WTC11 (cell line): ENCODE measurements at regions not wholly inside any gene's neighbourhood (a gene's known extent, or its start where the extent isn't known, plus 50 kb on each side); places are given as distances from the start of the nearest gene placed in this dataset.

Source experiments
- ATAC-seq: fragments of 200-7000 bp; cut with Tn5 transposase; 2 replicates; pipeline ENCODE4 v1.10.0; 2021; ENCODE audit warnings: mild to moderate bottlenecking, moderate library complexity
- CTCF ChIA-PET: fragments of 300-600 bp; sonication (Branson Sonifier 250); formaldehyde crosslinking; loops from one replicate; lab custom pipeline; 2021; ENCODE audit warnings: antibody characterized with exemption; lab: Charles Lee
- POLR2A ChIA-PET: fragments of 350-600 bp; sonication (Branson Sonifier 250); formaldehyde crosslinking; loops from one replicate; lab custom pipeline; 2021; ENCODE audit warnings: antibody characterized with exemption; lab: Charles Lee
- DNase-seq: peaks from one replicate; pipeline ENCODE4 v3.0.0; 2021; ENCODE audit warnings: low spot score
- H3K27ac Mint-ChIP-seq: 2 replicates; pipeline ENCODE4 v1.8.0; 2021; ENCODE audit warnings: mixed read lengths
- H3K27me3 Mint-ChIP-seq: 2 replicates; pipeline ENCODE4 v1.8.0; 2021; ENCODE audit warnings: low read depth, mild to moderate bottlenecking, moderate library complexity, mixed read lengths
- H3K36me3 Mint-ChIP-seq: 2 replicates; pipeline ENCODE4 v1.8.0; 2021; ENCODE audit warnings: mixed read lengths
- H3K4me1 Mint-ChIP-seq: 2 replicates; pipeline ENCODE4 v1.8.0; 2022; ENCODE audit warnings: mixed read lengths
- H3K4me3 Mint-ChIP-seq: 2 replicates; pipeline ENCODE4 v1.8.0; 2021; ENCODE audit warnings: mild to moderate bottlenecking, moderate library complexity, mixed read lengths
- H3K9me3 Mint-ChIP-seq: 2 replicates; pipeline ENCODE4 v1.8.0; 2021; ENCODE audit warnings: mixed read lengths
- EMX1 ChIP-seq: fragments of 250-450 bp; sonication (Bioruptor Pico); IDR thresholded peaks from 2 replicates; pipeline ENCODE4 v1.8.0; 2021; ENCODE audit warnings: mild to moderate bottlenecking
- FOXJ3 ChIP-seq: sonication (generic); formaldehyde crosslinking; IDR thresholded peaks from 2 replicates; pipeline ENCODE4 v1.9.0; 2021; ENCODE audit warnings: missing genetic modification reagents, mild to moderate bottlenecking, borderline replicate concordance
- GRHL2 ChIP-seq: fragments of 250-450 bp; sonication (Bioruptor Pico); IDR thresholded peaks from 2 replicates; pipeline ENCODE4 v1.8.0; 2022; ENCODE audit warnings: mild to moderate bottlenecking, moderate library complexity; ENCODE audit not compliant: insufficient replicate concordance, severe bottlenecking
- HMGA2 ChIP-seq: fragments of 250-450 bp; sonication (Bioruptor Pico); IDR thresholded peaks from 2 replicates; pipeline ENCODE4 v1.4.0; 2021; ENCODE audit warnings: mild to moderate bottlenecking, moderate library complexity
- JAZF1 ChIP-seq: fragments of 250-450 bp; sonication (Bioruptor Pico); IDR thresholded peaks from 2 replicates; pipeline ENCODE4 v1.9.0; 2021; ENCODE audit warnings: moderate library complexity, mild to moderate bottlenecking, inconsistent platforms
- KAT7 ChIP-seq: sonication (generic); formaldehyde crosslinking; IDR thresholded peaks from 2 replicates; pipeline ENCODE4 v1.8.1; 2023; ENCODE audit warnings: missing genetic modification reagents, mild to moderate bottlenecking, borderline replicate concordance
- SMAD3 ChIP-seq: sonication (generic); formaldehyde crosslinking; IDR thresholded peaks from 2 replicates; pipeline ENCODE4 v1.8.0; 2022; ENCODE audit warnings: missing genetic modification reagents, mild to moderate bottlenecking, borderline replicate concordance
- TEAD1 ChIP-seq: sonication (generic); formaldehyde crosslinking; IDR thresholded peaks from 2 replicates; pipeline ENCODE4 v1.8.0; 2022; ENCODE audit warnings: mild to moderate bottlenecking, missing genetic modification reagents
- ZNF138 ChIP-seq: sonication (generic); formaldehyde crosslinking; conservative IDR thresholded peaks from 2 replicates; pipeline ENCODE4 v1.8.1; 2022; ENCODE audit warnings: mild to moderate bottlenecking, moderate library complexity, missing genetic modification reagents
- ZNF317 ChIP-seq: sonication (generic); formaldehyde crosslinking; IDR thresholded peaks from 2 replicates; pipeline ENCODE4 v1.8.1; 2023; ENCODE audit warnings: low read depth, mild to moderate bottlenecking, moderate library complexity, missing genetic modification reagents, borderline replicate concordance
- ZNF423 ChIP-seq: fragments of 250-450 bp; sonication (Bioruptor Pico); IDR thresholded peaks from 2 replicates; pipeline ENCODE4 v2.1.2; 2022; ENCODE audit warnings: mild to moderate bottlenecking, moderate library complexity
- TF ChIP-seq, protein P1 (sequence below): sonication (generic); formaldehyde crosslinking; IDR thresholded peaks from 2 replicates; pipeline ENCODE4 v1.8.1; 2022; ENCODE audit warnings: low read depth, missing genetic modification reagents, borderline replicate concordance
- TF ChIP-seq, protein P2 (sequence below): fragments of 200-600 bp; IDR thresholded peaks from 2 replicates; pipeline ENCODE4 v1.8.0; 2022; ENCODE audit warnings: antibody characterized with exemption
- TF ChIP-seq, protein P3 (sequence below): sonication (generic); formaldehyde crosslinking; IDR thresholded peaks from 2 replicates; pipeline ENCODE4 v1.8.1; 2022; ENCODE audit warnings: mild to moderate bottlenecking, moderate library complexity, missing genetic modification reagents
- TF ChIP-seq, protein P4 (sequence below): fragments of 250-450 bp; sonication (Bioruptor Pico); IDR thresholded peaks from 2 replicates; pipeline ENCODE4 v2.1.2; 2022; ENCODE audit warnings: mild to moderate bottlenecking, moderate library complexity
- TF ChIP-seq, protein P5 (sequence below): sonication (generic); formaldehyde crosslinking; IDR thresholded peaks from 2 replicates; pipeline ENCODE4 v1.8.1; 2022; ENCODE audit warnings: missing genetic modification reagents, borderline replicate concordance
- TF ChIP-seq, protein P6 (sequence below): sonication (generic); formaldehyde crosslinking; IDR thresholded peaks from 2 replicates; pipeline ENCODE4 v1.8.0; 2023; ENCODE audit warnings: missing genetic modification reagents, mild to moderate bottlenecking, borderline replicate concordance
- TF ChIP-seq, protein P7 (sequence below): sonication (generic); formaldehyde crosslinking; conservative IDR thresholded peaks from 2 replicates; pipeline ENCODE4 v1.8.1; 2022; ENCODE audit warnings: mild to moderate bottlenecking, missing genetic modification reagents
- TF ChIP-seq, protein P8 (sequence below): fragments of 250-450 bp; sonication (Bioruptor Pico); IDR thresholded peaks from 2 replicates; pipeline ENCODE4 v1.9.0; 2021; ENCODE audit warnings: mild to moderate bottlenecking
- TF ChIP-seq, protein P9 (sequence below): sonication (generic); formaldehyde crosslinking; IDR thresholded peaks from 2 replicates; pipeline ENCODE4 v1.8.1; 2023; ENCODE audit warnings: mild to moderate bottlenecking, missing genetic modification reagents, moderate library complexity

DNA sequence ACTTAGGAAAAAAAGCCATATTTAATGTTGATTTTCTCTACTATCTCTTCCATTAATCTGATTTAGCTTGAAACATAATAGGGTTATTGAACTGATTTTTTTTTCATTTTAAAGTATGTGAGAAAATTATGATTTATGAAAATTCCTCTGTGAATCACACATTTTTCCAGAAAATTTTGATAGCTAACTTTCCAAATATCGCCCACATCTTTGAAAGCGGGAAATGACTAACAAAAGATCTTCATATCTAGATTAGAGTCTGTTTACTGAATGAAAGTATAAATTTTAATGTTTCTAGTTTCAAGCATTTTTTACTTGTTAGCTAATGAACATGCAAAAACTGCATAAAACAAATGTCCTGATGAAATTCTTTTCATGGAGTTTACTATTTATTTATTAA is 97.4 kb downstream of the POSTN start:
- ATAC-seq: no peak
- H3K9me3 Mint-ChIP-seq: no peaks in the 10 kb centered on the region
- ChIA-PET POLR2A (no interaction called here), CTCF (no interaction called here)
- no peak for DNase-seq
- no peaks in the 10 kb centered on the region for H3K36me3 Mint-ChIP-seq
- H3K27me3 Mint-ChIP-seq: no peaks in the 10 kb centered on the region
- TF ChIP-seq TEAD1 (CRISPR knock-in tag): no peak
- TF ChIP-seq, protein P1, sequence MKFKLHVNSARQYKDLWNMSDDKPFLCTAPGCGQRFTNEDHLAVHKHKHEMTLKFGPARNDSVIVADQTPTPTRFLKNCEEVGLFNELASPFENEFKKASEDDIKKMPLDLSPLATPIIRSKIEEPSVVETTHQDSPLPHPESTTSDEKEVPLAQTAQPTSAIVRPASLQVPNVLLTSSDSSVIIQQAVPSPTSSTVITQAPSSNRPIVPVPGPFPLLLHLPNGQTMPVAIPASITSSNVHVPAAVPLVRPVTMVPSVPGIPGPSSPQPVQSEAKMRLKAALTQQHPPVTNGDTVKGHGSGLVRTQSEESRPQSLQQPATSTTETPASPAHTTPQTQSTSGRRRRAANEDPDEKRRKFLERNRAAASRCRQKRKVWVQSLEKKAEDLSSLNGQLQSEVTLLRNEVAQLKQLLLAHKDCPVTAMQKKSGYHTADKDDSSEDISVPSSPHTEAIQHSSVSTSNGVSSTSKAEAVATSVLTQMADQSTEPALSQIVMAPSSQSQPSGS (CRISPR knock-in tag): no peak
- TF ChIP-seq FOXJ3 (CRISPR knock-in tag): no peak
- TF ChIP-seq, protein P2, sequence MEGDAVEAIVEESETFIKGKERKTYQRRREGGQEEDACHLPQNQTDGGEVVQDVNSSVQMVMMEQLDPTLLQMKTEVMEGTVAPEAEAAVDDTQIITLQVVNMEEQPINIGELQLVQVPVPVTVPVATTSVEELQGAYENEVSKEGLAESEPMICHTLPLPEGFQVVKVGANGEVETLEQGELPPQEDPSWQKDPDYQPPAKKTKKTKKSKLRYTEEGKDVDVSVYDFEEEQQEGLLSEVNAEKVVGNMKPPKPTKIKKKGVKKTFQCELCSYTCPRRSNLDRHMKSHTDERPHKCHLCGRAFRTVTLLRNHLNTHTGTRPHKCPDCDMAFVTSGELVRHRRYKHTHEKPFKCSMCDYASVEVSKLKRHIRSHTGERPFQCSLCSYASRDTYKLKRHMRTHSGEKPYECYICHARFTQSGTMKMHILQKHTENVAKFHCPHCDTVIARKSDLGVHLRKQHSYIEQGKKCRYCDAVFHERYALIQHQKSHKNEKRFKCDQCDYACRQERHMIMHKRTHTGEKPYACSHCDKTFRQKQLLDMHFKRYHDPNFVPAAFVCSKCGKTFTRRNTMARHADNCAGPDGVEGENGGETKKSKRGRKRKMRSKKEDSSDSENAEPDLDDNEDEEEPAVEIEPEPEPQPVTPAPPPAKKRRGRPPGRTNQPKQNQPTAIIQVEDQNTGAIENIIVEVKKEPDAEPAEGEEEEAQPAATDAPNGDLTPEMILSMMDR: no peak
- TF ChIP-seq, protein P3, sequence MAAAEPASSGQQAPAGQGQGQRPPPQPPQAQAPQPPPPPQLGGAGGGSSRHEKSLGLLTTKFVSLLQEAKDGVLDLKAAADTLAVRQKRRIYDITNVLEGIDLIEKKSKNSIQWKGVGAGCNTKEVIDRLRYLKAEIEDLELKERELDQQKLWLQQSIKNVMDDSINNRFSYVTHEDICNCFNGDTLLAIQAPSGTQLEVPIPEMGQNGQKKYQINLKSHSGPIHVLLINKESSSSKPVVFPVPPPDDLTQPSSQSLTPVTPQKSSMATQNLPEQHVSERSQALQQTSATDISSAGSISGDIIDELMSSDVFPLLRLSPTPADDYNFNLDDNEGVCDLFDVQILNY (CRISPR knock-in tag): no peak
- H3K4me1 Mint-ChIP-seq: no peaks in the 10 kb centered on the region
- no peak overlapping the region for H3K27ac Mint-ChIP-seq
- no peak overlapping the region for H3K4me3 Mint-ChIP-seq

DNA sequence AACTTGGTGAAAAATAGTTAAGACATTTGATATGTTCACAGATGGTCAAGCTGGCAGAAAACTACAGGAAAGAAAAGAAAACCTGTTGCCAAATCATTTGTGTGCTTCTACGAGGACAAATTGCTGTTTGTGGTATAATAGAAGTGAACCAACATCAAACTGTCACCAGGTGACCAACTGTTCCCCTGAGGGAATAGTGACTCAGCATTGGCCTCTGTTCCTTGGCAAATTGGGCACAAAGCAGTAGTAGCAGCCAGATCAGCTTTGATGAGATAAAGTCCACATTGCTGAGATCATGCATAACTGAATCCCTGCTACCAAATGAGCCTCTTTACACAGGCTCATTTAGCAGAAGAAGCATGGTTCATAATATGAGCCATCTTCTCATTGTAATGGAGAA is 103.5 kb downstream of the POSTN start:
- ChIA-PET CTCF (no interaction called here), POLR2A (no interaction called here)
- Mint-ChIP-seq H3K4me3 (no peak overlapping the region), H3K36me3 (no peaks in the 10 kb centered on the region), H3K9me3 (no peaks in the 10 kb centered on the region), H3K27me3 (no peaks in the 10 kb centered on the region), H3K4me1 (no peaks in the 10 kb centered on the region), H3K27ac (no peak overlapping the region)
- no peak for DNase-seq
- ATAC-seq: no peak
- TF ChIP-seq EMX1 (no peak), JAZF1 (CRISPR knock-in tag) (no peak), KAT7 (no peak), HMGA2 (CRISPR knock-in tag) (no peak), ZNF317 (CRISPR knock-in tag) (no peak), SMAD3 (no peak), GRHL2 (CRISPR knock-in tag) (no peak), ZNF423 (CRISPR knock-in tag) (no peak), TEAD1 (CRISPR knock-in tag) (no peak), ZNF138 (CRISPR knock-in tag) (no peak)
- TF ChIP-seq, protein P4, sequence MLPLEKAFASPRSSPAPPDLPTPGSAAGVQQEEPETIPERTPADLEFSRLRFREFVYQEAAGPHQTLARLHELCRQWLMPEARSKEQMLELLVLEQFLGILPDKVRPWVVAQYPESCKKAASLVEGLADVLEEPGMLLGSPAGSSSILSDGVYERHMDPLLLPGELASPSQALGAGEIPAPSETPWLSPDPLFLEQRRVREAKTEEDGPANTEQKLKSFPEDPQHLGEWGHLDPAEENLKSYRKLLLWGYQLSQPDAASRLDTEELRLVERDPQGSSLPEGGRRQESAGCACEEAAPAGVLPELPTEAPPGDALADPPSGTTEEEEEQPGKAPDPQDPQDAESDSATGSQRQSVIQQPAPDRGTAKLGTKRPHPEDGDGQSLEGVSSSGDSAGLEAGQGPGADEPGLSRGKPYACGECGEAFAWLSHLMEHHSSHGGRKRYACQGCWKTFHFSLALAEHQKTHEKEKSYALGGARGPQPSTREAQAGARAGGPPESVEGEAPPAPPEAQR: no peak
- TF ChIP-seq, protein P5, sequence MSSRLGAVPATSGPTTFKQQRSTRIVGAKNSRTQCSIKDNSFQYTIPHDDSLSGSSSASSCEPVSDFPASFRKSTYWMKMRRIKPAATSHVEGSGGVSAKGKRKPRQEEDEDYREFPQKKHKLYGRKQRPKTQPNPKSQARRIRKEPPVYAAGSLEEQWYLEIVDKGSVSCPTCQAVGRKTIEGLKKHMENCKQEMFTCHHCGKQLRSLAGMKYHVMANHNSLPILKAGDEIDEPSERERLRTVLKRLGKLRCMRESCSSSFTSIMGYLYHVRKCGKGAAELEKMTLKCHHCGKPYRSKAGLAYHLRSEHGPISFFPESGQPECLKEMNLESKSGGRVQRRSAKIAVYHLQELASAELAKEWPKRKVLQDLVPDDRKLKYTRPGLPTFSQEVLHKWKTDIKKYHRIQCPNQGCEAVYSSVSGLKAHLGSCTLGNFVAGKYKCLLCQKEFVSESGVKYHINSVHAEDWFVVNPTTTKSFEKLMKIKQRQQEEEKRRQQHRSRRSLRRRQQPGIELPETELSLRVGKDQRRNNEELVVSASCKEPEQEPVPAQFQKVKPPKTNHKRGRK (CRISPR knock-in tag): no peak
- TF ChIP-seq, protein P6, sequence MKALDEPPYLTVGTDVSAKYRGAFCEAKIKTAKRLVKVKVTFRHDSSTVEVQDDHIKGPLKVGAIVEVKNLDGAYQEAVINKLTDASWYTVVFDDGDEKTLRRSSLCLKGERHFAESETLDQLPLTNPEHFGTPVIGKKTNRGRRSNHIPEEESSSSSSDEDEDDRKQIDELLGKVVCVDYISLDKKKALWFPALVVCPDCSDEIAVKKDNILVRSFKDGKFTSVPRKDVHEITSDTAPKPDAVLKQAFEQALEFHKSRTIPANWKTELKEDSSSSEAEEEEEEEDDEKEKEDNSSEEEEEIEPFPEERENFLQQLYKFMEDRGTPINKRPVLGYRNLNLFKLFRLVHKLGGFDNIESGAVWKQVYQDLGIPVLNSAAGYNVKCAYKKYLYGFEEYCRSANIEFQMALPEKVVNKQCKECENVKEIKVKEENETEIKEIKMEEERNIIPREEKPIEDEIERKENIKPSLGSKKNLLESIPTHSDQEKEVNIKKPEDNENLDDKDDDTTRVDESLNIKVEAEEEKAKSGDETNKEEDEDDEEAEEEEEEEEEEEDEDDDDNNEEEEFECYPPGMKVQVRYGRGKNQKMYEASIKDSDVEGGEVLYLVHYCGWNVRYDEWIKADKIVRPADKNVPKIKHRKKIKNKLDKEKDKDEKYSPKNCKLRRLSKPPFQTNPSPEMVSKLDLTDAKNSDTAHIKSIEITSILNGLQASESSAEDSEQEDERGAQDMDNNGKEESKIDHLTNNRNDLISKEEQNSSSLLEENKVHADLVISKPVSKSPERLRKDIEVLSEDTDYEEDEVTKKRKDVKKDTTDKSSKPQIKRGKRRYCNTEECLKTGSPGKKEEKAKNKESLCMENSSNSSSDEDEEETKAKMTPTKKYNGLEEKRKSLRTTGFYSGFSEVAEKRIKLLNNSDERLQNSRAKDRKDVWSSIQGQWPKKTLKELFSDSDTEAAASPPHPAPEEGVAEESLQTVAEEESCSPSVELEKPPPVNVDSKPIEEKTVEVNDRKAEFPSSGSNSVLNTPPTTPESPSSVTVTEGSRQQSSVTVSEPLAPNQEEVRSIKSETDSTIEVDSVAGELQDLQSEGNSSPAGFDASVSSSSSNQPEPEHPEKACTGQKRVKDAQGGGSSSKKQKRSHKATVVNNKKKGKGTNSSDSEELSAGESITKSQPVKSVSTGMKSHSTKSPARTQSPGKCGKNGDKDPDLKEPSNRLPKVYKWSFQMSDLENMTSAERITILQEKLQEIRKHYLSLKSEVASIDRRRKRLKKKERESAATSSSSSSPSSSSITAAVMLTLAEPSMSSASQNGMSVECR (CRISPR knock-in tag): no peak
- TF ChIP-seq, protein P7, sequence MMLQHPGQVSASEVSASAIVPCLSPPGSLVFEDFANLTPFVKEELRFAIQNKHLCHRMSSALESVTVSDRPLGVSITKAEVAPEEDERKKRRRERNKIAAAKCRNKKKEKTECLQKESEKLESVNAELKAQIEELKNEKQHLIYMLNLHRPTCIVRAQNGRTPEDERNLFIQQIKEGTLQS (CRISPR knock-in tag): no peak
- TF ChIP-seq, protein P8, sequence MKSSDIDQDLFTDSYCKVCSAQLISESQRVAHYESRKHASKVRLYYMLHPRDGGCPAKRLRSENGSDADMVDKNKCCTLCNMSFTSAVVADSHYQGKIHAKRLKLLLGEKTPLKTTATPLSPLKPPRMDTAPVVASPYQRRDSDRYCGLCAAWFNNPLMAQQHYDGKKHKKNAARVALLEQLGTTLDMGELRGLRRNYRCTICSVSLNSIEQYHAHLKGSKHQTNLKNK (CRISPR knock-in tag): no peak
- TF ChIP-seq, protein P9, sequence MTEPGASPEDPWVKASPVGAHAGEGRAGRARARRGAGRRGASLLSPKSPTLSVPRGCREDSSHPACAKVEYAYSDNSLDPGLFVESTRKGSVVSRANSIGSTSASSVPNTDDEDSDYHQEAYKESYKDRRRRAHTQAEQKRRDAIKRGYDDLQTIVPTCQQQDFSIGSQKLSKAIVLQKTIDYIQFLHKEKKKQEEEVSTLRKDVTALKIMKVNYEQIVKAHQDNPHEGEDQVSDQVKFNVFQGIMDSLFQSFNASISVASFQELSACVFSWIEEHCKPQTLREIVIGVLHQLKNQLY (CRISPR knock-in tag): no peak
